ENCODE measurements at regions not wholly inside any gene's neighbourhood (a gene's known extent, or its start where the extent isn't known, plus 50 kb on each side); places are given as distances from the start of the nearest gene placed in this dataset.

DNA sequence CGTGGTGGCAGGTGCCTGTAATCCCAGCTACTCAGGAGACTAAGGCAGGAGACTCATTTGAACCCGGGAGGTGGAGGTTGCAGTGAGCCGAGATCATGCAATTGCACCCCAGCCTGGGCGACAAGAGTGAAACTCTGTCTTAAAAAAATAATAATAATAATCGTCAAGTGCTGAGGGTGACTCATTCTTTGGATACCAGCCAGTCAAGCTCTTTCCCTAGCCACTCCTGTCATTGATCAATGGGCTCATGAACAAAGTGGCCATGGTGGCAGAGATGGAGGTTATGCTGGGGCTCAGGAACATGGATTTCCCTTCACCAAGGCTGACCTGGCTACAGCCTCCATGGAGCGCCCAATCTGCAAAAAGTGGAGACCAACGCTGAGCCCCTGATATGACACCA lies 94.5 kb upstream of the HAAO start:
- Histone ChIP-seq H3K4me2 (ENCODE audit: low read length) (no peak overlapping the region), H3K4me1 (ENCODE audit: control insufficient read depth, low read length) (no peaks in the 10 kb centered on the region), H3K27ac (ENCODE audit: low read depth, low read length) (no peak overlapping the region), H4K20me1 (ENCODE audit: control insufficient read depth, insufficient read depth, low read depth, low read length) (no peaks in the 10 kb centered on the region), H3K9me2 (replicated peaks; ENCODE audit: control insufficient read depth, low read length) (no peaks in the 10 kb centered on the region), H3K9me3 (ENCODE audit: control insufficient read depth, insufficient read depth, low read length) (peaks cover 2% of the 10 kb centered on the region; the same call in 1 of the 2 replicates), H3K4me3 (ENCODE audit: low read length) (no peak overlapping the region), H3K36me3 (ENCODE audit: control insufficient read depth, low read length) (no peaks in the 10 kb centered on the region), H3F3A (ENCODE audit: control insufficient read depth, insufficient read depth) (no peaks in the 10 kb centered on the region), H3K27me3 (ENCODE audit: control insufficient read depth, low read length) (0 out of 2 replicates have a peak, but pooled peaks cover 2% of the 10 kb centered on the region), H3K79me2 (ENCODE audit: control insufficient read depth, low read length) (no peaks in the 10 kb centered on the region)
- TF ChIP-seq, protein P1, sequence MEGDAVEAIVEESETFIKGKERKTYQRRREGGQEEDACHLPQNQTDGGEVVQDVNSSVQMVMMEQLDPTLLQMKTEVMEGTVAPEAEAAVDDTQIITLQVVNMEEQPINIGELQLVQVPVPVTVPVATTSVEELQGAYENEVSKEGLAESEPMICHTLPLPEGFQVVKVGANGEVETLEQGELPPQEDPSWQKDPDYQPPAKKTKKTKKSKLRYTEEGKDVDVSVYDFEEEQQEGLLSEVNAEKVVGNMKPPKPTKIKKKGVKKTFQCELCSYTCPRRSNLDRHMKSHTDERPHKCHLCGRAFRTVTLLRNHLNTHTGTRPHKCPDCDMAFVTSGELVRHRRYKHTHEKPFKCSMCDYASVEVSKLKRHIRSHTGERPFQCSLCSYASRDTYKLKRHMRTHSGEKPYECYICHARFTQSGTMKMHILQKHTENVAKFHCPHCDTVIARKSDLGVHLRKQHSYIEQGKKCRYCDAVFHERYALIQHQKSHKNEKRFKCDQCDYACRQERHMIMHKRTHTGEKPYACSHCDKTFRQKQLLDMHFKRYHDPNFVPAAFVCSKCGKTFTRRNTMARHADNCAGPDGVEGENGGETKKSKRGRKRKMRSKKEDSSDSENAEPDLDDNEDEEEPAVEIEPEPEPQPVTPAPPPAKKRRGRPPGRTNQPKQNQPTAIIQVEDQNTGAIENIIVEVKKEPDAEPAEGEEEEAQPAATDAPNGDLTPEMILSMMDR (IDR thresholded peaks at IDR 0.05; ENCODE audit: low read depth, low read length, poor library complexity, severe bottlenecking), result no peak
- no peak for TF ChIP-seq EZH2phosphoT487 (IDR thresholded peaks at IDR 0.05; ENCODE audit: borderline replicate concordance, low read length)

- no peak overlapping the region for H3K27ac ChIP-seq (ENCODE audit: low read depth, low read length)
- no peaks in the 10 kb centered on the region for H3K79me2 ChIP-seq (ENCODE audit: control insufficient read depth, low read length)
- H3K4me3 ChIP-seq (ENCODE audit: low read length), result no peak overlapping the region
- H3K4me1 ChIP-seq (ENCODE audit: control insufficient read depth, low read length), result no peaks in the 10 kb centered on the region
- no peaks in the 10 kb centered on the region for H3K9me3 ChIP-seq (ENCODE audit: control insufficient read depth, insufficient read depth, low read length)
- H3K9me2 ChIP-seq (replicated peaks; ENCODE audit: control insufficient read depth, low read length), result no peaks in the 10 kb centered on the region
- H3K27me3 ChIP-seq (ENCODE audit: control insufficient read depth, low read length), result no peaks in the 10 kb centered on the region
- H4K20me1 ChIP-seq (ENCODE audit: control insufficient read depth, insufficient read depth, low read depth, low read length), result no peaks in the 10 kb centered on the region
- H3F3A ChIP-seq (ENCODE audit: control insufficient read depth, insufficient read depth), result no peaks in the 10 kb centered on the region
- TF ChIP-seq EZH2phosphoT487 (IDR thresholded peaks at IDR 0.05; ENCODE audit: borderline replicate concordance, low read length), result no peak
- TF ChIP-seq, protein P1 (IDR thresholded peaks at IDR 0.05; ENCODE audit: low read depth, low read length, poor library complexity, severe bottlenecking), result no peak
- no peaks in the 10 kb centered on the region for H3K36me3 ChIP-seq (ENCODE audit: control insufficient read depth, low read length)
- no peak overlapping the region for H3K4me2 ChIP-seq (ENCODE audit: low read length)
Measured at GRCh38 chr2:42882756-42883155, 90.4 kb upstream of the HAAO start.

- no peaks in the 10 kb centered on the region for H3K27me3 ChIP-seq (ENCODE audit: control insufficient read depth, low read length)
- H3K9me2 ChIP-seq (replicated peaks; ENCODE audit: control insufficient read depth, low read length), result no peaks in the 10 kb centered on the region
- no peaks in the 10 kb centered on the region for H3F3A ChIP-seq (ENCODE audit: control insufficient read depth, insufficient read depth)
- no peaks in the 10 kb centered on the region for H3K36me3 ChIP-seq (ENCODE audit: control insufficient read depth, low read length)
- H3K9me3 ChIP-seq (ENCODE audit: control insufficient read depth, insufficient read depth, low read length), result no peaks in the 10 kb centered on the region
- no peaks in the 10 kb centered on the region for H3K4me1 ChIP-seq (ENCODE audit: control insufficient read depth, low read length)
- H3K79me2 ChIP-seq (ENCODE audit: control insufficient read depth, low read length), result no peaks in the 10 kb centered on the region
- no peak overlapping the region for H3K27ac ChIP-seq (ENCODE audit: low read depth, low read length)
- no peak for TF ChIP-seq EZH2phosphoT487 (IDR thresholded peaks at IDR 0.05; ENCODE audit: borderline replicate concordance, low read length)
- TF ChIP-seq, protein P1 (IDR thresholded peaks at IDR 0.05; ENCODE audit: low read depth, low read length, poor library complexity, severe bottlenecking), result no peak
- no peak overlapping the region for H3K4me2 ChIP-seq (ENCODE audit: low read length)
- H3K4me3 ChIP-seq (ENCODE audit: low read length), result no peak overlapping the region
- H4K20me1 ChIP-seq (ENCODE audit: control insufficient read depth, insufficient read depth, low read depth, low read length), result no peaks in the 10 kb centered on the region
Measured at GRCh38 chr2:42881732-42882131, 89.3 kb upstream of the HAAO start.
